ENCODE measurements at regions not wholly inside any gene's neighbourhood (a gene's known extent, or its start where the extent isn't known, plus 50 kb on each side); places are given as distances from the start of the nearest gene placed in this dataset.
"Not testable (repeated sequence)": the region's sequence is repeated elsewhere in the genome, so short reads cannot be mapped to it uniquely, and the experiment has no call there.

GRCh38 chr13:59404331-59404730, 759.4 kb downstream of the DIAPH3 start (continued):
- TF ChIP-seq MEIS1 (CRISPR knock-in tag; IDR thresholded peaks at IDR 0.05; ENCODE audit: borderline replicate concordance) = no peak
- TF ChIP-seq HBP1 (CRISPR knock-in tag; IDR thresholded peaks at IDR 0.05; ENCODE audit: low read depth) = no peak
- TF ChIP-seq, protein P1, sequence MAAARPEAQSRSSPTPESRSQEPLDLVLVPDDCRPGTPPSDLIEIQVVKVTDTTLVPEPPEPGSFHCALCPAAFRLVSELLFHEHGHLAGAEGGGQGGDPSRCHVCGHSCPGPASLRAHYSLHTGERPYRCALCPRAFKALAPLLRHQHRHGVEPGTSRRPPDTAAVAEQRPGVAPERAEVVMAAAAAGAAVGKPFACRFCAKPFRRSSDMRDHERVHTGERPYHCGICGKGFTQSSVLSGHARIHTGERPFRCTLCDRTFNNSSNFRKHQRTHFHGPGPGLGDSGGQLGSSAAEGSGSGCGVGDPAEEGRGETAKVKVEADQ (CRISPR knock-in tag; IDR thresholded peaks at IDR 0.05; ENCODE audit: borderline replicate concordance) = no peak
- no peak for TF ChIP-seq ZFP37 (CRISPR knock-in tag; IDR thresholded peaks at IDR 0.05; ENCODE audit: borderline replicate concordance)
- no peak for TF ChIP-seq ZBTB39 (CRISPR knock-in tag; IDR thresholded peaks at IDR 0.05)
- no peak for TF ChIP-seq NRL (CRISPR knock-in tag; IDR thresholded peaks at IDR 0.05; ENCODE audit: borderline replicate concordance)
- TF ChIP-seq, protein P2, sequence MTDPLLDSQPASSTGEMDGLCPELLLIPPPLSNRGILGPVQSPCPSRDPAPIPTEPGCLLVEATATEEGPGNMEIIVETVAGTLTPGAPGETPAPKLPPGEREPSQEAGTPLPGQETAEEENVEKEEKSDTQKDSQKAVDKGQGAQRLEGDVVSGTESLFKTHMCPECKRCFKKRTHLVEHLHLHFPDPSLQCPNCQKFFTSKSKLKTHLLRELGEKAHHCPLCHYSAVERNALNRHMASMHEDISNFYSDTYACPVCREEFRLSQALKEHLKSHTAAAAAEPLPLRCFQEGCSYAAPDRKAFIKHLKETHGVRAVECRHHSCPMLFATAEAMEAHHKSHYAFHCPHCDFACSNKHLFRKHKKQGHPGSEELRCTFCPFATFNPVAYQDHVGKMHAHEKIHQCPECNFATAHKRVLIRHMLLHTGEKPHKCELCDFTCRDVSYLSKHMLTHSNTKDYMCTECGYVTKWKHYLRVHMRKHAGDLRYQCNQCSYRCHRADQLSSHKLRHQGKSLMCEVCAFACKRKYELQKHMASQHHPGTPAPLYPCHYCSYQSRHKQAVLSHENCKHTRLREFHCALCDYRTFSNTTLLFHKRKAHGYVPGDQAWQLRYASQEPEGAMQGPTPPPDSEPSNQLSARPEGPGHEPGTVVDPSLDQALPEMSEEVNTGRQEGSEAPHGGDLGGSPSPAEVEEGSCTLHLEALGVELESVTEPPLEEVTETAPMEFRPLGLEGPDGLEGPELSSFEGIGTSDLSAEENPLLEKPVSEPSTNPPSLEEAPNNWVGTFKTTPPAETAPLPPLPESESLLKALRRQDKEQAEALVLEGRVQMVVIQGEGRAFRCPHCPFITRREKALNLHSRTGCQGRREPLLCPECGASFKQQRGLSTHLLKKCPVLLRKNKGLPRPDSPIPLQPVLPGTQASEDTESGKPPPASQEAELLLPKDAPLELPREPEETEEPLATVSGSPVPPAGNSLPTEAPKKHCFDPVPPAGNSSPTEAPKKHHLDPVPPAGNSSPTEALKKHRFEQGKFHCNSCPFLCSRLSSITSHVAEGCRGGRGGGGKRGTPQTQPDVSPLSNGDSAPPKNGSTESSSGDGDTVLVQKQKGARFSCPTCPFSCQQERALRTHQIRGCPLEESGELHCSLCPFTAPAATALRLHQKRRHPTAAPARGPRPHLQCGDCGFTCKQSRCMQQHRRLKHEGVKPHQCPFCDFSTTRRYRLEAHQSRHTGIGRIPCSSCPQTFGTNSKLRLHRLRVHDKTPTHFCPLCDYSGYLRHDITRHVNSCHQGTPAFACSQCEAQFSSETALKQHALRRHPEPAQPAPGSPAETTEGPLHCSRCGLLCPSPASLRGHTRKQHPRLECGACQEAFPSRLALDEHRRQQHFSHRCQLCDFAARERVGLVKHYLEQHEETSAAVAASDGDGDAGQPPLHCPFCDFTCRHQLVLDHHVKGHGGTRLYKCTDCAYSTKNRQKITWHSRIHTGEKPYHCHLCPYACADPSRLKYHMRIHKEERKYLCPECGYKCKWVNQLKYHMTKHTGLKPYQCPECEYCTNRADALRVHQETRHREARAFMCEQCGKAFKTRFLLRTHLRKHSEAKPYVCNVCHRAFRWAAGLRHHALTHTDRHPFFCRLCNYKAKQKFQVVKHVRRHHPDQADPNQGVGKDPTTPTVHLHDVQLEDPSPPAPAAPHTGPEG (CRISPR knock-in tag; IDR thresholded peaks at IDR 0.05) = no peak

- H4K20me1 ChIP-seq (ENCODE audit: insufficient read depth, low read length); H3K4me2 ChIP-seq (ENCODE audit: low read depth, low read length); H3K36me3 ChIP-seq (replicated peaks in 1 of 2; ENCODE audit: control insufficient read depth in 1 of 2, insufficient read depth in 2 of 2, low read length in 2 of 2); H3K9ac ChIP-seq (ENCODE audit: insufficient read depth, low read depth, low read length); H3K27me3 ChIP-seq (ENCODE audit: control insufficient read depth in 1 of 2, insufficient read depth in 2 of 2, low read length in 2 of 2); DNase-seq (ENCODE audit: low spot score); CTCF ChIA-PET (ENCODE audit: low intra/inter-chr PET ratio, low total read pairs); in situ Hi-C loops (cut with HindIII; ENCODE audit: extremely low pct_ligation_motif_present, low pct_unique_long_range_greater_than_20kb); H3K4me3 ChIP-seq (replicated peaks in 1 of 3; ENCODE audit: insufficient read depth in 1 of 3, low read depth in 2 of 3, low read length in 3 of 3); H3K79me2 ChIP-seq (ENCODE audit: insufficient read depth, low read length); H3K9me3 ChIP-seq (ENCODE audit: low read length); ATAC-seq; intact Hi-C loops (cut with micrococcal nuclease; ENCODE audit: unreplicated experiment); FAIRE-seq; H3K27ac ChIP-seq (ENCODE audit: extremely low read length, insufficient read depth, low read length); H2AFZ ChIP-seq (ENCODE audit: low read length); POLR2A ChIA-PET; BruUV-seq (replicated peaks); H3K4me1 ChIP-seq (ENCODE audit: insufficient read depth, low read length): not testable (repeated sequence)
- WGBS (ENCODE audit: low lambda C conversion rate) = 0% methylated on average over 2 of the region's 2 CpGs
Measured at GRCh38 chr13:59407251-59407650, 756.5 kb downstream of the DIAPH3 start.

Data from HepG2 (cell line).